Lower leg skin (tissue), 3 donors: ENCODE measurements at regions not wholly inside any gene's neighbourhood (a gene's known extent, or its start where the extent isn't known, plus 50 kb on each side); places are given as distances from the start of the nearest gene placed in this dataset.

Experiments
- CTCF ChIP-seq, 3 donors: fragments of 450-650 bp; IDR thresholded peaks; one replicate each; pipeline ENCODE4 v1.5.1; 2016; ENCODE audit warnings: antibody characterized with exemption in 3 of 3, mild to moderate bottlenecking in 3 of 3, moderate library complexity in 2 of 3
- POLR2A ChIP-seq, 2 donors: fragments of 450-650 bp; IDR thresholded peaks; one replicate each; pipeline ENCODE4 v1.6.1; 2016 to 2017; ENCODE audit warnings: antibody characterized with exemption in 2 of 2, mild to moderate bottlenecking in 1 of 2, moderate library complexity in 1 of 2

DNA sequence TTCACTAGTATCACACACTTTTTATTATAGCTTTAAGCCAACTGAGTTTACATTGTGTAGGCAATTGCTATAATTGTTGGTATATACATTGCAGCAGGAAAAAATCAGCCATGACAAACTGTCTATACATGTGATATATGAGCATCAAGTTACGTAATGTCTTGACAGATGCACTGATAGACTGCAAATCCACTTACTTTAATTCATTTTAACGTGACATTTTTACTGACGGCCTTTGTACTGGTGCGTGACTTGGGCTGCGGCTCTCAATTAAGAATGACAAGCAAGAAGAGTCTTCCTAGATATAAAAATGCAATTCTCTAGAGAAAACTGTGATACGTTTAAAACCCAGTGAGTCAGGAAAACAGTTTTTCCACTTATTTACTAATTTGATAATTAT, 143.8 kb downstream of the ACTRT1 start:
- no peak for TF ChIP-seq CTCF (IDR thresholded peaks at IDR 0.05)
- no peak for TF ChIP-seq POLR2A (IDR thresholded peaks at IDR 0.05)
